Muscle of back (tissue), 3 donors: ENCODE measurements at regions not wholly inside any gene's neighbourhood (a gene's known extent, or its start where the extent isn't known, plus 50 kb on each side); places are given as distances from the start of the nearest gene placed in this dataset.
A peak's percentile ranks its signal among the peaks of the same experiment; 100 is the strongest.

Source experiments
- DNase-seq, 3 donors: peaks; one replicate each; pipeline versions ENCODE4 v3.0.0 to v3.0.0-alpha.2; 2013

DNA sequence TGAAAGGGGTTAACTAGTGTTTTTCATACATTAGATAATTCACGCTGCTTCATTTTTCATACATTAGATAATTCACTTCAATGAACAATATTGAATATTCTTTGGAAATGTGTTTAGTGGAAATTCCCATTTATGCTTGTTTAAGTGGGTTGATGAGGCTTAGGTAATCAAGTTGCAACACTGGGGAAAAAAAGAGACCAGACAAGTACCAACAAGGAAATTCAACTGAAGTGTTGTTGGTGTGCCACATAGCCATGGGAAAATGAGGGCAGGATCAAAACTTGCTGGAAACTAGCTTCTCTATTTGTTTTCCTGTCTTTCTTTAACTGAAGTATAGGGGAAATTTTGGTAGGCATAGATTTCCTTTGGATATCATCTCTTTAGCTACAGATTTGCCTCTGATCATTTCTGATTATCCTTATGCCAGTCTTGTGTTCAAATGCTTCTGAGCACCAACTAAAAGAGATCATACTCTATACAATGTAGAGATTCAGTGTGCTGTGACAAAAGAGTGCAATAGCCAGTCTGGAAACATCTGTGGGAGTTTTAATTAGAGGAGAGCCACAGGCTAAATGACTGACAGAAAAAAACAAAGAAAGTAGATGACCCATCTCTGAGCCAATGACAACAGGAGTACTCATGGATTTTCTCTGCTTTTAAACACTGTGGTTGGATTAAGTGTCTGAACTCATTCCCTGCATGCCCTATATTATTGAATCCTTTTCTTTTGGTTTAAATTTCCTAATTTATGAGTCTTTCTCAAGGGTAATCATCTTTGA lies 67.6 kb upstream of the CTSC start:
- no peak for DNase-seq

DNA sequence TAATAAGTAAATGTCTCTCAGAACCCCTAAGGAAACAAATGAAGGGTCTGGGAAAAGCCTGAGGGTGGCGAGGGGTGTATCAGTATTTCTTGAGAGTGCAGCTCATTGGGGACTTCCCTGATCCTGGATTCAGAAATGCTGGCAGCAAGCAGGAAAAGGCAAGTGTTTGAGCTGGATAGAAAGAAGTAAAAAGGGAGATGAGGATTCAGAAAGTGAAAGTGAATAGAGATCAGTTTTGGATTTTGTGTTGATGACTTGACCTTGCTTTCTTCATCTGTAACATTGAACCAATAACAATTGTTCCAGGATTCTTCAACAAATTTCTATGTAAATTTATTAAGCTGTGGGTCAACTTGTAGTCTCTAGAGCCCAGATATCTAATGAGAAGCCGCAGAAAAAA lies 66.9 kb upstream of the CTSC start:
- DNase-seq, result no peak

DNA sequence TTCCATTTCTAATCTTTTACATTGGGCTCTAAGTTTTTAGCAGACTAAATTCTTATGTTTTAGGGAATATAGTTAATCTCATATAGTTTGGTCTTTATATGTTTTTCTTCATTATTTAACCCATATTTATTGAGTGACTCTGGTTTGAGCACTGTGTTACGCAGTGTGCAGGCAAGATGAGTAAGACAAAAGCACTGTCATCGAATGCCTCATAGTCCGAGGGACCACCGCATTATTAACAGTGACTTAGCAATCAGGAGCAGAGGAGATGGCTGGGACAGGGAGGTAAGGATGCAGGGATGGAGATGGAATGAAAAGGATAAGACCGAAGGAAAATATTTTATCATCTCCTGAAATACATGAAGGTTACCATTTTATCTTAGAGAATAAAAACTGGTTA lies 65.2 kb upstream of the CTSC start:
- DNase-seq, result no peak

DNA sequence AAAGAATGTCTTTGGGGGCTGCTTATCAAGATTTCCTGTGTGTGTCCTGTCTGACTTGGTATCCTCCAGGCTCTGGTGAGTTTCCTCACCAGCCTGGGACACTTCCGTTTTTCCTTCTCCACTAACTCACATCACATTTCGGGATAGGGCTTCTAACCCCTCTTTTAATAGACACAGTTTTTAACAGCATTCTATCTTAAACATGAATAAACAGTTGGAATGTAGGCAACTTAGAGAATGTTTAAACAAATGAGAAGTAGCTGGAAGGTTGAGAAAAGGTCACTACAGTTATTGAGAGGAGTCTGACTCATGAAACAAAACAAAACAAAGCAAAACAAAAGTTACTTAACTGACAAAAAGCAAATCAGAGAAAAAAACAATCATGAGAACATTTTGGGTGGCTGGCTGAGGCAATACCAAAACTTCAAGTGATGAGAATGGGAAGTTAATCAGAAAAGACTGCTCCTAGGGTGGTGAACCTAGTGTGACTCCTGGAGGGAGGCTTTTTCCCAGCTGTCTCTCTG lies 64.7 kb upstream of the CTSC start:
- DNase-seq, result peak in 1 of 3 donors; percentile 21

DNA sequence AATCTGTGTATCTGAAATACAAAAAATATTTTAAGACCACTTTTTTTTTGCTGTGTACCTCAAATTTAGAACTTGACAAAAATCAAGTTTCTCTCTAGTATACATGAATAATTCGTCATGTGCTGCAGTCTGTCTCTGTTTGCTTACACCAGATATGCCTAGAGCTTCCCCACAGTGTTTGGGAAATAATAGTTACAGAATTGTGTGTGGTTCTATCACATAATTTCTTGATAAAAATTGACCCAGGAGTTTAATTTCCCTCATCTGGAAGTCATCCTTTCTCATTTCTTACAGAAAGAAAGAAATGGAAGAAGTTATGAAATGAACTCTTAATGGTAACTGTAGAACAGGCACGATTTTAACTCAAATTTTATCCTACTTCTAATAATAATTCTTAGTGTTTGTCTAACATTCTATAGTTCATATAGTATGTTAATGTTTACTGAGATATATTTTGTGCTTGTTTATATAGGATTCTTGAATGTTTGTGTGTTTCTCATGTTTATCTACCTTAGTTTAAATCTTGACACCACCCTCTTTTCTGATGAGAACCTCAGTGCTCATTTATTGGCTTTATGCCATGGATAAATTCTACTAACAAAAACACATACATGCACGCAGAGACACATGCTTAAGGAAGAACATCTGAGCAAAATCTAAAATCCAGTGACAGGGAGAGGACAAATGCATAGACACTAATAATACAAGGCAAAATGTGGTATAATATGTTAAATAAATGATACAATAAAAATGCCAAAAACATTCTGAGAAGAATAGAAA lies 61.4 kb upstream of the CTSC start:
- no peak for DNase-seq

DNA sequence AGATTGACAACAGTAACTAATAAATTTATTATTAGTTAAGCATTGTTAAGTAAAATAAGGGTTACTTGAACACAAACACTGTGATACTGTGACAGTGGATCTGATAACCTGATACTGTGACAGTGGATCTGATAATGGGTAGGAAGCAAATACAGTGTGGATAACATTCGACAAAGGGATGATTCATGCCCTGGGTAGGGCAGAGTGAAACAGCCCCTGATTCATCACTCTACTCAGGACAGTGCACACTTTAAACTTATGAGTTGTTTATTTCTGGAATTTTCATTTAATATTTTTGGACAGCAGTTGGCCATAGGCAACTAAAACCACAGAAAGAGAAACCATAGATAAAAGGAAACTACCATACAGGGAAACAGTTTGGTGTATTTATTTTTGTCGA lies 60.8 kb upstream of the CTSC start:
- no peak for DNase-seq

DNA sequence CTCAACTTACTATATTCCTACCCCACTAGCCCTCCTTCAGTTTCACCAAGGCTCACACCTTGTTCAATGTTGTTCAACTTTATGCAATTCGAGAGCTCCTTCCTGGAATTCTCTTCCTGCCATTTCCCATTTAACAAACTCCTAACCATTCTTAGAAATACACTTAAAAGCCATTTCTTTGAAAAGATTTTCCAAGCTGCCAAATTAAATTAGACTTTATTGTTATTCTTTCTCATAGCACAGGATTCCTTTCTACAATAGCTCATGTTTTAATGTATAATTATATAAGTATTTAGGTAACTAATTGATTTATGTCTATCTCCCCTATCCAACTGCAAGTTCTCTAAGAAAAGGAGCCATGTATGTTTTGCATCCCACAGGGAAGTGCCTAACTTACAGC lies 52.7 kb upstream of the CTSC start:
- no peak for DNase-seq

DNA sequence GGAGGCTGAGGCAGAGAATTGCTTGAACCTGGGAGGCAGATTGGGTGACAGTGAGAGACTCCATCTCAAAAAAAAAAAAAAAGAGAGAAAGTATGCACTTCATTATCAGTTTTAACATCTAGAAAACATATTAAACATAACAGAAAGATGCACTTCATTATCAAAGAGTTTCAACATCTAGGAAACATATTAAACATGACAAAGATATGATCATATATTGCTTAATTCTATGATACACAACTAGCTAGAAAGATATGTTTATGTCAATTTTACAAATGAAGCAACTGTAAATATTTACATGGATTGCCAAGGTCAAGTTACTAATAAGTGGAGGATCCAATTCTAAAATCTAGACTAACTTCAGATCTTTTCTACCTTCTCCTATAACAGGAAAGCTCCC lies 50.4 kb upstream of the CTSC start:
- DNase-seq, result no peak
